Activated CD4-positive, alpha-beta T cell treated with anti-CD3 and anti-CD28 coated beads, Interleukin-2, amount 10 ng/mL, durations not matched to agents 24 days and 14 days (primary cell): ENCODE measurements at regions not wholly inside any gene's neighbourhood (a gene's known extent, or its start where the extent isn't known, plus 50 kb on each side); places are given as distances from the start of the nearest gene placed in this dataset.

ENCODE experiments used
- DNase-seq: peaks from one replicate; pipeline ENCODE4 v3.0.0; 2022
- H3K27ac Mint-ChIP-seq: one replicate; pipeline ENCODE4 v1.8.0; 2022; ENCODE audit warnings: mild to moderate bottlenecking, mixed read lengths
- H3K27me3 Mint-ChIP-seq: one replicate; pipeline ENCODE4 v1.8.0; 2022; ENCODE audit warnings: mixed read lengths
- H3K36me3 Mint-ChIP-seq: one replicate; pipeline ENCODE4 v1.8.0; 2022; ENCODE audit warnings: low read depth, mild to moderate bottlenecking, mixed read lengths
- H3K4me1 Mint-ChIP-seq: one replicate; pipeline ENCODE4 v1.8.0; 2021; ENCODE audit warnings: mixed read lengths
- H3K4me3 Mint-ChIP-seq: one replicate; pipeline ENCODE4 v1.8.0; 2022; ENCODE audit warnings: mild to moderate bottlenecking, moderate library complexity, mixed read lengths
- H3K9me3 Mint-ChIP-seq: one replicate; pipeline ENCODE4 v1.8.0; 2021; ENCODE audit warnings: mixed read lengths
- intact Hi-C: fragments of 100-400 bp; cut with micrococcal nuclease; formaldehyde crosslinking; loops from one replicate; pipeline ENCODE4 v1.15.1; 2023

DNA sequence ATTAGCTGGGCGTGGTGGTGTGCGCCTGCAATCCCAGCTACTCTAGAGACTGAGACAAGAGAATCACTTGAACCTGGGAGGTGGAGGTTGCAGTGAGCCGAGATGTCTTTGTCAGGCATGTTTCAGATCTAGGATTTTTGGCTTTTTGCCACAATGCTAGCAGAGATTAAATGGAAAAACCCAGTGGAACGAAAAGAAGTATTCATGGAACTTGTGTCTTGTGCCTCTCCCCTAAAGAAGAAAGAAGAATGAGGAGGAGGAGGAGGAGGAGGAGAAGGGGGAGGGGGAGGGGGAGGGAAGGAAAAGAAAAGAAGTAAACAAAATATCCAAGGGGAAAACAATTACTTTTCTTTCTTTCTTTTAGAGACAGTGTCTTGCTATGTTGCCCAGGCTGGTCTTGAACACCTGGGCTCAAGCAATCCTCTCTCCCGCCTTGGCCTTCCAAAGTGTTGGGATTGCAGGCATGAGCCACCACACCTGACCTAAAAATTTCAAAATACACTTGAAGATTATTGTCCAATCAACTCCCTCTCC, 106.0 kb downstream of the ARRDC3 start:
- H3K36me3 Mint-ChIP-seq, result peaks cover 4% of the 10 kb centered on the region
- no peak overlapping the region for H3K4me3 Mint-ChIP-seq
- DNase-seq, result no peak
- intact Hi-C loops, result loop anchor here (5.0 kb wide), 1 partner anchor 405 kb away; no protein-coding TSS in a partner anchor
- no peaks in the 10 kb centered on the region for H3K9me3 Mint-ChIP-seq
- H3K4me1 Mint-ChIP-seq, result peaks cover 25% of the 10 kb centered on the region
- H3K27ac Mint-ChIP-seq, result no peak overlapping the region
- peaks cover 3% of the 10 kb centered on the region for H3K27me3 Mint-ChIP-seq

DNA sequence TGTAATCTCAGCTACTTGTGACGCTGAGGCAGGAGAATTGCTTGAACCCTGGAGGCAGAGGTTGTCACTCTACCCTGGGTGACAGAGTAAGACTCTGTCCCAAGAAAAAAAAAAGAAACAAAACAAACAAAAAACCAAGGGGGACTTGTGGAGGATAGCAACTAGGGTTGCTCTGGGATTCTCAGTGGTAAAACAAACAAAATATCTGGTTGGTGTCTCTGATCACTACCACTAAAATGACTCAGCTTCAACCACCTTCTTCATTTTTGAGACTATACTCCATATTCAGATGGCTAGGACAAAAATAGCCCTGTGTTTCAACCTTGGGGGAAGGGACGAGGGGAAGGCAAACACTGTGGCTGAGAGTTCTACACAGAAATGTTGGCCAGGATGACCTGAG, 110.3 kb downstream of the ARRDC3 start:
- Mint-ChIP-seq H3K27ac (peak overlapping the region; percentile 41), H3K4me1 (peaks cover 21% of the 10 kb centered on the region), H3K36me3 (peaks cover 2% of the 10 kb centered on the region), H3K27me3 (peaks cover 7% of the 10 kb centered on the region), H3K4me3 (no peak overlapping the region), H3K9me3 (no peaks in the 10 kb centered on the region)
- peak; percentile 64 for DNase-seq
- intact Hi-C loops, result no loop called here

DNA sequence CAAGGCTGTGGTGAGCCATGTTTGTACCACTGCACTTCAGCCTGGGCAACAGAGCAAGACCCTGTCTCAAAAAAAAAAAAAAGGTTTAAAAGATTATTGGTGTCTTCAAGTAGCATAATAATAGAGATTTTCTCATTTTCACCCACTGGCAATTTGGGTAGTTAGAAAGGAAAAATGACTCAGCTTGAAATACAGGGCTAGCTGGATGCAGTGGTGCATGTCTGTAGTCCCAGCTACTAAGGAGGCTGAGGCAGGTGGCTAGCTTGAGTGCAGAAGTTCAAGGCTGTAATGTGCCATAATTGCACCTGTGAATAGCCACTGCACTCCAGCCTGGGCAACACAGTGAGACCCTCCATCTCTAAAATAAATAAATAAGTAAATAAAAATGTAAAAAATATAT, 111.1 kb downstream of the ARRDC3 start:
- no peak for DNase-seq
- Mint-ChIP-seq H3K27me3 (peaks cover 13% of the 10 kb centered on the region), H3K36me3 (peaks cover 2% of the 10 kb centered on the region), H3K4me3 (no peak overlapping the region), H3K9me3 (no peaks in the 10 kb centered on the region), H3K27ac (no peak overlapping the region), H3K4me1 (peaks cover 21% of the 10 kb centered on the region)
- intact Hi-C loops, result no loop called here

DNA sequence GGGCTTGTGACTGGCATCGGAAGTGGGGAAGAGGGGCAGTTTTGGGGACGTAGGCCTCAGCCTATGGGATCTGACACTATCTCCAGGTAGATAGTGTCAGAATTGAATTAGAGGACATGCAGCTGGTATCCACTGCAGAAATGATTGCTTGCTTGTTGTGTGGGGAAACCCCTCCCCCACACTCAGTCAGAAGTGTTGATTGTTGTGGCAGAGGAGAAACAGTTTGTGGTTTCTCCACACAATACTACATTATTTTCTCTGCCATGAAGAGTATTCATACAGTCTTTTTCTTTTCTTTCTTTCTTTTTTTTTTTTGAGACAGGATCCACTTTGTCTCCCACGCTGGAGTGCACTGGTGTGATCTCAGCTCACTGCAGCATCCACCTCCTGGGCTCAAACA, 113.9 kb downstream of the ARRDC3 start:
- H3K4me1 Mint-ChIP-seq, result peaks cover 28% of the 10 kb centered on the region
- no peaks in the 10 kb centered on the region for H3K9me3 Mint-ChIP-seq
- peaks cover 2% of the 10 kb centered on the region for H3K36me3 Mint-ChIP-seq
- peaks cover 14% of the 10 kb centered on the region for H3K27me3 Mint-ChIP-seq
- peak overlapping the region; percentile 71 for H3K27ac Mint-ChIP-seq
- H3K4me3 Mint-ChIP-seq, result peak overlapping the region; percentile 51
- DNase-seq, result peak; percentile 84
- intact Hi-C loops, result loop anchor here (1.0 to 5.0 kb wide), 5 partner anchors 11 to 114 kb away; partner anchors contain the start of gene ARRDC3

DNA sequence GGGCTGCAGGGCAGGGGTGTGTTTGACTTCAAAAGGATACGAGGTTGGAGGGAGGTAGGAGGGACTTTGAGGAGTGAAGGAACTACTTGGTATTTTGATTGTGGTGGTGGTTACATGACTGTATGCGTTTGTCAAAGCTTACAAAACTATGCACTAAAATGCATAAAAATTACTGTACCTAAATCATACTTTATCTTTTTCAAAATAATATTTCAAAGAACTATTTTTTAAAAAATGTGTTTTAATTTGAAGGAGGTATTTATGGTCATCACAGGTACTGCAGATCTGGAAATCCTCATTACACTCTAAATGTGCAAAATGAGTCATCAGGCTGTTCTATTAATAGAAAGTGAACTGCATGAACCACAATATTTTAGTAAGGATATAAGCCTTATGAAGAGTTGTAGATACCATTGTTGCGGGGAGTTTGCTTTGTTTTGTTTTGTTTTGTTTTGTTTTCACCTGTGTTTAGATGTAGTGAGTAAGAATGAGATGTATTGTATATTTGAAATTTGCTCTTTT, 116.9 kb downstream of the ARRDC3 start:
- Mint-ChIP-seq H3K27me3 (peaks cover 19% of the 10 kb centered on the region), H3K36me3 (no peaks in the 10 kb centered on the region), H3K9me3 (no peaks in the 10 kb centered on the region), H3K4me1 (peaks cover 22% of the 10 kb centered on the region), H3K4me3 (no peak overlapping the region), H3K27ac (no peak overlapping the region)
- intact Hi-C loops, result loop anchor here (5.0 kb wide), 1 partner anchor 39 kb away; no protein-coding TSS in a partner anchor
- no peak for DNase-seq

DNA sequence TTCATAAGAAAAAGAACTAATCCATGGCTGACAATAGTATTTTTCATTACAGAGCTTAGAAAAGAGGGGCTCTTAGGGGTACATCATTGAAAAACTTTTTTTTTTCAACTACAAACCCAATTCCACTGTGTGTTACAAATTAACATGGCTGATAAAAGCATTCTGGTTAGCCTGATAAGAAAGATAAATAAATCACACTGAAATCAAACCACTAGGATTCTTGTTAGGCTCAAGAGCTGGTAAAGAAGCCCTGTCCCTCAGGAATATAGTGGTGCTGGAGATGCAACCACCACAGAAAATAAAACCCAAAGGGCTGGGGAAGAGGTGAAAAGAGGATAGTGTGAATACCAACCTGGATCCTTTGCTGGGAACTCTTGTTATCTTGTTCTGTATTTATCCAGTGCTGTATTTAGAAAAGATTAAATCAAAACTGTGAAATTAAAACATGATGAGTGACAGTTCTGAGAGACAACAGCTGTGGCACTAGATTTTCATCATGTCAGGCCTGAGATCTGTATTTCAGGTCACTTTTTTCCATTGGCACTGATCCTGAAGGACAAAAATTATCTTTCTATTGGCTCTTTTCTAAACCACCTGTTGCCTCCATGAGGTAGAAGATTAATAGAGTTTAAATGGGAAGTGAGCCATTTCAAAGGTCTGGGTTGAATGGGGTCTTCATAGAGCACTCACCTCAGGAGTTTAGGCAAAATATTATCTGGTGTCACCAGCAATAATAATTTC, 118.6 kb downstream of the ARRDC3 start:
- DNase-seq, result no peak
- intact Hi-C loops, result loop anchor here (5.0 kb wide), 1 partner anchor 37 kb away; no protein-coding TSS in a partner anchor
- Mint-ChIP-seq H3K36me3 (no peaks in the 10 kb centered on the region), H3K9me3 (no peaks in the 10 kb centered on the region), H3K4me3 (no peak overlapping the region), H3K27me3 (peaks cover 26% of the 10 kb centered on the region), H3K27ac (no peak overlapping the region), H3K4me1 (peaks cover 18% of the 10 kb centered on the region)

DNA sequence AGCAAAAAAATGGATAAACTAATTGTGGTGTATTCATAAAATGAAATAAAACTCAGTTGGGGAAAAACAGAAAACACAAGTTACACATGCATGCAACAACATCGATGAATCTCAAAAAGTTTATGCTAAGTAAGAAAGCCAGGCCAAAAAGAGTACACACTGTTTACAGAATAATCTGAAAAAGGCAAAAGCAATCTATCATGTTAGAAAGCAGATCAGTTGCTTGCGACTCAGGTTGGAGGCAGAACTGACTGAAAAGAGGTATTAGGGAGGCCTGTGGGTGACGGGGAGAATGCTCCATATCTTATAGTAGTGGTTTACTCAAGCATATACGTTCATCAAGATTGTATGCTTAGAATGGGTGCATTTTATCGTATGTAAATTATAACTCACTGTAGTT, 119.2 kb downstream of the ARRDC3 start:
- H3K9me3 Mint-ChIP-seq, result no peaks in the 10 kb centered on the region
- DNase-seq, result no peak
- no peak overlapping the region for H3K4me3 Mint-ChIP-seq
- no peaks in the 10 kb centered on the region for H3K36me3 Mint-ChIP-seq
- intact Hi-C loops, result no loop called here
- H3K27me3 Mint-ChIP-seq, result peaks cover 25% of the 10 kb centered on the region
- peaks cover 12% of the 10 kb centered on the region for H3K4me1 Mint-ChIP-seq
- no peak overlapping the region for H3K27ac Mint-ChIP-seq

DNA sequence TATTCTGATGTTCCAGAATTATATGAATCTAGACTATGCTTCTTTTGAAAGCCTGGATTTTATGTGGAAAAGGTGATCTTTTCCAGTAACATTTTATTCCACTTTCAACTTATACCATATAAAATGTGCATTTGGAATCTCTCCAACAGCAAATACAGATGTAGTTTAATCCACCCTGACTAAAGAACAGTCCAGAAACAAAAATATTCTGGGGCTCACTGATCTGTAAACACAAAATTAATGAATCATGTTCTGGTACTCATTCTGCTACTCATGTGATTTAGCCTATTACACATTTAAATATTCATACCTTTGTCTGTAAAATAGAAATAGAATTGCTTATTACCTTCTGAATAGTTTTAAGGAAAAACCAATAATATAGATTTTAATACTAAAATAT, 125.8 kb downstream of the ARRDC3 start:
- intact Hi-C loops, result no loop called here
- DNase-seq, result no peak
- Mint-ChIP-seq H3K27ac (no peak overlapping the region), H3K9me3 (peaks cover 3% of the 10 kb centered on the region), H3K36me3 (no peaks in the 10 kb centered on the region), H3K4me3 (no peak overlapping the region), H3K27me3 (peaks cover 19% of the 10 kb centered on the region), H3K4me1 (no peaks in the 10 kb centered on the region)

DNA sequence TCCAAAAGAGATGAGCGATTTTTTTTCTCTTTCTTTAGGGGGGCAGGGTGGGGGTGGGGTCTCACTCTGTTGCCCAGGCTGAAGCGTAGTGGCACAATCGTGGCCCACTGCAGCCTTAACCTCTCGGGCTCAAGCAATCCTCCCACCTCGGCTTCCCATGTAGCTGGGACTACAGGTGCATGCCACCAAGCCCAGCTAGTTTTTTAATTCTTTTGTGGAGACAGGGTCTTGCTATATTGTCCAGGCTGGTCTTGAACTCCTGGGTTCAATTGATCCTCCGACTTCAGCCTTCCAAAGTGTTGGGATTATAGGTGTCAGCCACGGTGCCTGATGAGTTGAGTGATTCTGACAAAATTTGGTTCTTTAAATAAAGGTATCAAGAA, 127.0 kb downstream of the ARRDC3 start:
- H3K9me3 Mint-ChIP-seq, result peaks cover 3% of the 10 kb centered on the region
- H3K36me3 Mint-ChIP-seq, result no peaks in the 10 kb centered on the region
- H3K27ac Mint-ChIP-seq, result no peak overlapping the region
- no peak overlapping the region for H3K4me3 Mint-ChIP-seq
- H3K27me3 Mint-ChIP-seq, result peaks cover 16% of the 10 kb centered on the region
- intact Hi-C loops, result no loop called here
- no peaks in the 10 kb centered on the region for H3K4me1 Mint-ChIP-seq
- DNase-seq, result no peak

DNA sequence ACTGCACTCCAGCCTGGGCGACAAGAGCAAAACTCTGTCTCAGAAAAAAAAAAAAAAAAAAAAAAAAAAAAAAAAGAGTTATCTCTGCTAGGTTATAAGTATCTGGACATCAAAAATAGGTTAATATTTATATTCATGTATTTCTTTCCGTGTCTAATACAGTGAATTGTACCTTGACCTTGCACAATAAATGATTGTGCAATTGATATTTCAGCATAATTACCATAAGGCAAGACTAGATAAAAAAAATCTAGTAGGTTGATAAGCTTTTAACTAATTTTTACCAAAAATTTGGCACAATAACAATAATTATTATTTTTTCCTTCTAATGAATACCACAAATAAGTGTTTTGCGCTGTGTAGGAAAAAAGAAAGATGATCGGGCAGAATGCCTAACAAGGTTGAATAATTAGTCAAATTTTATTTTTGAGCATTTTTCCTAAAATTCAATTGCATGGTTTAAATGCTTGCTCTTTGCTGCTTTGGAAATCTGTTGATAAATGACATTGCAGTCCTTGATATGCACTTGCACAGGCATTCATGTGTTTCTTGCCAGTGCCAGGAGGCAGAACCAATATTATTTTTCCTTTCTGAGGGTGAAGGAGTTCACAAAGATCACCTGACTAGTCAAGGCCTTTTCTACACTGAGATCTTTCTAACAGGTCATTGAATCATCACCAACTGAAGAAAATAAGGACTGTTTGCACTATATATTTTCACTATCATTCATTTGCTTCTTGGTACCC, 127.5 kb downstream of the ARRDC3 start:
- Mint-ChIP-seq H3K27ac (no peak overlapping the region), H3K4me1 (no peaks in the 10 kb centered on the region), H3K27me3 (peaks cover 15% of the 10 kb centered on the region), H3K9me3 (peaks cover 3% of the 10 kb centered on the region), H3K4me3 (no peak overlapping the region), H3K36me3 (no peaks in the 10 kb centered on the region)
- intact Hi-C loops, result no loop called here
- DNase-seq, result no peak

DNA sequence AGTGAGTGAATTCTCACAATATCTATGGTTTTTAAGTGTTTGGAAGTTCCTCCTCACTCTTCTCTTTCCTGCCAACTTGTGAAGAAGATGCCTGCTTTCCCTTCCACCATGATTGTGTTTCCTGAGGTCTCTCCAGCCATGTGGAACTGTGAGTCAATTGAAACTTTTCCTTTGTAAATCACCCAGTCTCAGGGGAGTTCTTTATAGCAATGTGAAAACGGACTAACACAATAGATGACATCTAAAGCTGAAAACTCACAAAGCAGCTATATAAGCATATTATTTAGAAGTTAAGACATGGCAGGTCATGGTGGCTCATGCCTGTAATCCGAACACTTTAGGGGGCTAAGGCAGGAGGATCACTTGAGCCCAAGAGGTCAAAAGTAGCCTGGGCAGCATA, 130.2 kb downstream of the ARRDC3 start:
- Mint-ChIP-seq H3K27ac (no peak overlapping the region), H3K27me3 (peaks cover 7% of the 10 kb centered on the region), H3K9me3 (peaks cover 3% of the 10 kb centered on the region), H3K36me3 (no peaks in the 10 kb centered on the region), H3K4me3 (no peak overlapping the region), H3K4me1 (no peaks in the 10 kb centered on the region)
- intact Hi-C loops, result no loop called here
- no peak for DNase-seq

DNA sequence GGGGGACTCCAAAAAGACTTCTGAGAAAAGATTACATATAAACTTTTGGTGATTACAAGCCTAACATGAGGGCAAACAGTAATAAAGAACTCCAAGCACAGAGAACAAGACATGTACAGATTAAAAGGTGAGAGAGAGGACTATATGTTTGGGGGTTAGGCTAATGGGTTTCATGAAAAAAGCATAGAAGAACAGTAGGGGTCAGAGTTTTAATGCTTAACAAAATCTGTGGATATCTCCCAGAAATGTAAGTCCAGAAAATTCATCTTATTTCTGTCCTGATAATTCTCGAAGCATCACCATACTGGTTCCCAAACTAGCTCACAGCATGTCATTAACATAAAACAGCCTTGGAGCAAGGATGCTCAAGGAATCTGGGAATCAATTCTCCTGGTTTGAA, 137.2 kb downstream of the ARRDC3 start:
- Mint-ChIP-seq H3K4me3 (no peak overlapping the region), H3K36me3 (no peaks in the 10 kb centered on the region)
- intact Hi-C loops, result no loop called here

DNA sequence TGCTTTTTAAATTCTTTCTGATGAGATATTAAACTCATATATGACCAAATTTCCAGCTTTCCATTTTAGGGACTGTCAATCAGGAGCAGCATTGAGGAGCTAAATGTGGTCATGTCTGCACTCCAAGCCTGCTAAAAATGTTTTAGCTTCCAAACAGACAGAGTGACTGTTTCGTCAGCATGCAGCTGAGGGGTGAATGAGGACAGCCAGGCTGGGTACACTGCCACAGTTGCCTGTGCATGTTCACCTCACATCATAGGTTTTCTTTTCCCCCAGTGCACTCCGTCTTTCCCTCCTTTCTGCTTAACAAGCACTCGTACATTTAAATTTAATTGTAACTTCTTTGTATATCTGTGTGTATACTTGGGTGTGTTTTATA, 138.1 kb downstream of the ARRDC3 start:
- intact Hi-C loops, result no loop called here
- DNase-seq, result no peak
- Mint-ChIP-seq H3K9me3 (peaks cover 9% of the 10 kb centered on the region), H3K27ac (no peak overlapping the region), H3K4me3 (no peak overlapping the region), H3K36me3 (no peaks in the 10 kb centered on the region), H3K4me1 (peaks cover 3% of the 10 kb centered on the region), H3K27me3 (peaks cover 9% of the 10 kb centered on the region)

More for the DNA sequence above, 137.2 kb downstream of the ARRDC3 start:
- DNase-seq, result no peak
- H3K4me1 Mint-ChIP-seq, result peaks cover 3% of the 10 kb centered on the region
- no peak overlapping the region for H3K27ac Mint-ChIP-seq
- peaks cover 9% of the 10 kb centered on the region for H3K27me3 Mint-ChIP-seq
- H3K9me3 Mint-ChIP-seq, result peaks cover 9% of the 10 kb centered on the region
